NCI-H1105 (cell line): ENCODE measurements at regions not wholly inside any gene's neighbourhood (a gene's known extent, or its start where the extent isn't known, plus 50 kb on each side); places are given as distances from the start of the nearest gene placed in this dataset.

Experiments used
- DNase-seq: peaks from one replicate; lab custom pipeline; 2025; lab: John Stamatoyannopoulos, UW

DNA sequence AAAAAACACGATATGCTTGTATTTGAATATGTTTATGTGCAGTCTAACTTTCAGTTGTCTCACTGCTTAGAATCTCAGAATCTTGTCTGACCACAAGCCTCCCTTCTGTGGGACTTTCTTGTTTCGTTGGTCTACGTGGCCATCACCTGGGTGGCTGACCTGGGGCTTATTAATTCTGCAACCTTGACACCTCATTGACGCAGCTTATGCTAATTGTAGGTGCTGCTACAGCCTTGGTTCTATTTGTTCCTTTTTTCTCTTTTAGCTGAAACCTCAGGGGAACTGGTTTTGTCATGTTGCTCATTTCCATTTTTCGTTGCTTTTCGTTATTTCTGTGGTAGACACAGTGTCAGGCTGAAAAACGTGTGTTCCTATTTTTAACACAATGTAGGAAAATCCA lies 273.7 kb downstream of the SLC4A3 start:
- DNase-seq: no peak

DNA sequence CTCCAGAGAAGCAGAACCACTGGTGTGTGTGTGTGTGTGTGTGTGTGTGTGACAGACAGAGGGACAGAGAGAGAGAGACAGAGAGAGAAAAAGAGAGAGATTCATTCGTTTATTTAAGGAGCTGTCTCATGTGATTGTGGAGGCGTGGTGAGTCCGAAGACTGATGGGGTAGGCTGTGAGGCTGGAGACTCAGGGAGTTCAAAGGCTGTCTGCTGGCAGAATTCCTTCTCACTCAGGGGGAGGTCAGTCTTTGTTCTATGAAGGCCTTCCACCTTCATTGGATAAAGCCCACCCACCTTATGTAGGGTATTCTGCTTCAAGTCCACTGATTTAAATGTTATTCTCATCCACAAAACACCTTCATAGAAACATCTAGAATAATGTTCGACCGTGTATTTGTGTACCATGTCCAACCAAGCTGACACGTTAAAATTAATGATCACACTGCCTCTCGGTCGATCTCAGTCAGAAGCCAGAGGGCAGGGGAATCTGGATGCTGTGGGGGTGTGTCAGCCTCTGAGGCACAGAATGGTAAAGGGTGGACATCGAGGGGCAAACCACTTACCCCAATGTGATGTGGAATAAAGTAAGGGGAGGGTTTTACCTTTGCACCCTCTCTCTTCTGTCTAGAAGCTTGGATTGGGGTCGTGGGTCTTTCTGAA lies 275.6 kb downstream of the SLC4A3 start:
- no peak for DNase-seq

DNA sequence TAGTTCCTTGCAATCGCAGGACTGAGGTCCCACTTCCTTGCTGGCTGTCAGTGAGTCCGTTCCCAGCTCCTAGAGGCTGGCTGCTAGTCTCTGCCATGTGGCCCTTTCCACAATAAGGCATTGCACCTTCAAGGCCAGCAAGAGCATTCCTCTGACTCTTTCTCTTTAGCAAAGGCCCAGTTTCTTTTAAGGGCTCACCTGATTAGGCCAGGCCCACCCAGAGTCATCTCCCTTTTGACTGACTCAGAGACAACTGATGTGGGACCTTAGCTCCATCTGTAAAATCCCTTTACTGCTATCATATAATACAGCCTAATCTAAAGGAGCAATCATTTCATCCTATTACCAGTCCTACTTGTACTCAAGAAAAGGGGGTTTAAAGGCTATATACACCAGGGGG lies 278.2 kb downstream of the SLC4A3 start:
- no peak for DNase-seq

DNA sequence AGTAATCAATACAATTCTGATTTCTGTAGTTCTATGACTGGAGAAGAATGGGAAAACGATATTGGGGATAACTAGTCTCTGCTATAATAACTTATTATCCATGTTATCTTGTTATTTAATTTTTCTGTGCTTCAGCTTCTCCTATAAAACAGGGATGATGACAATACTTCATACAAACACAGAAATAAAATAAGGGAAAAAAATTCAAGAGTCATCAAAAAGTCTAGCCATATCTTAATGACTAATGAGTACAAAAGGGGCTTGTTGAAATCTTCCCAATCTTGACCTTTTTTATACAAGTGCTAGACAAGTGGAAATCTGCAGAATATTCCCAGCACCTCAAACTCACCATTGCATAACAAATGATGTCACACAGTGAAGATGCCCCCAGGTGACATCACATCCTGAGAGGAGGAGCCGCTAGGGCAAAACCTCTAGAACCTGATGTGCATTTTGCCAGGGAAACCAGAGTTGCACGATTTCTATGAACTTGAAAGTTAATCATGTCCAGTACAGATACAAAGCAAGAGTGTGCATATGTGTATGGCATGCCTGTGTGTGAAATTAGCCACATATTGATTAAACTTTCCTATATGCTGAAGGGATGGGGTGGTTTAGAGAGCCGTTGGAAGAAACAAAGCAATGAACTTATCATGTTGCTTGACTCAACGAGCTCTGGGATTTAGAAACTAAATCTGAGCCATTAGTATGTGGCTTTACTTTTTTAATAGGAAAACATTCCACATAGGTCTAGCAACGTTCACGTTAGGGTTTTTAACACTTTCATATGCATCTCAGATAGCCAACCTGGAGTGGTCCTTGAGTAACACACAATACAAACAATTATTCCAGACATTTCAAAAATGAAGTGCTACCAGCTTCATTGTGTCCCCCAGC lies 278.9 kb downstream of the SLC4A3 start:
- no peak for DNase-seq

DNA sequence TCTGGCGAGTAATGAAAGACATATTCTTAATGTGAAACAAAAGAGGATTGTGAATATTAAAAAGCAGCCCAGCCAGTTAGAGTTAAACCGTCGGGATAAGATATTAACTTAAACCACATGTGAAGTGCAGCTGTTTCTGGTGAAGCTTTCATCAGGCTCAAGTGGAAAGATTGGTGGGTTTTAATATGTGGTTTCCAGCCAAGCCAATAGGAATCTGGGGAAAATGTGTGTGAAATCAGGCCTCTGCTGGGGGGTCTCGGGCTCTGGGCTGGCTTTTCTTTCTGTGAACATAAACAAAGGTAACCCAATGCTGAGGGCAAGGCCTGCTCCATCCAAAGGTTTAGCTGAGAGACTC lies 279.6 kb downstream of the SLC4A3 start:
- no peak for DNase-seq

DNA sequence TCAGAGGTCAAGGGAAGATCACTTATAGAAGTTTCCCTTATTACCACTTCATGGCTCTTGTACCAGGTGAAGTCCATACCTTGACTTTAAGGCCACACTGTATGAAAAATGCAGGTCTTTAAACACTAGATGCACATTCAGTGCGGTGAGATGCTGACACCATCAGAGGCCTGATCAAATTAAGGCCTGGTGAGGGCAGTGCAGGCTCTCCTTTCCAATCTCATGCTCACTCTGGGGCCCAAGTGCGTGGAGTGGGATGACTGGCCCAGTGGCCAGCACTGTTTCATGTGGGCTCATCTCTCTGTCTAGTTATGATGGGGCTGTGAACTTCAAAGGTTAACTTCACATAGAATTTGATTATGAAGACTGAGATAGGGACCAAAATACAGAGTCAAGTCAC lies 281.1 kb downstream of the SLC4A3 start:
- DNase-seq: no peak

DNA sequence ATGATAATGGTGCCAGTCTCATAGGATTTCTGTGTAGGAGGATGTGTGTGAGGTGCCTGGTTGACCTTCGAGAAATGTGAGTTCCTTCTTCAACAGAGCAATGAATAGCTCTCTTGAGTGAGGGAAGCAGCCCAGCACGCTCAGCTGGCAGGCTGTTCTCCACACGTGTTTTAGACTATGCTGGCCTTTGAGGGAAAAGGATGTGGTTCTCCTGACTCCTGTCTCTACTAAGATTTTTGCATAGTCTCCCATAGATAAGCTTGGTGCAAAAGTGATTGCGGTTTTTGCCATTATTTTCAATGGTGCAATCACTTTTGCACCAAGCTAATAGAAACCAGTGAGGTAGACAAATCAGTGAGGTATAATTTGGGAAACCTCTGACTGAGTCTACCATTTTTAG lies 284.1 kb downstream of the SLC4A3 start:
- no peak for DNase-seq

DNA sequence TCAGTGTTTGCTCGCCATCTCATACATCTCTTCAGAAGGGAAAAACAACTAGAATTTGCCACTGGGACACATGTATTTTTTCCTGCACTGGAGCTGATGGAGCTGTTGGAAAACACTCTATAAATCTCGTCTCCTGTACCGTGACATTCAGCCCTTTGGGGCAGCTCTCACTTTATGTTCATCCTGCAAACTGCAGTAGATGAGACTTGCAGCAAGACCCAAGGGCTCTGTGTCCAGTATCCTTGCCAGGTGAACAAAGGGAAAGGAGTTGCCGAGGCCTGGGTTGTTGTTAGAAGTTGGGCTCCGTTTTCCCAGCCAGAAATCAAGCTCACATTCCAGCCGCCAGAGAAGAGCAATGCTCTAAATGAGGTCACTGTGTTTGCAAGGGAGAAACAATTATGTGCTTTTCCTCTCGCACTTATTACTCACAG lies 285.1 kb downstream of the SLC4A3 start:
- DNase-seq: no peak

DNA sequence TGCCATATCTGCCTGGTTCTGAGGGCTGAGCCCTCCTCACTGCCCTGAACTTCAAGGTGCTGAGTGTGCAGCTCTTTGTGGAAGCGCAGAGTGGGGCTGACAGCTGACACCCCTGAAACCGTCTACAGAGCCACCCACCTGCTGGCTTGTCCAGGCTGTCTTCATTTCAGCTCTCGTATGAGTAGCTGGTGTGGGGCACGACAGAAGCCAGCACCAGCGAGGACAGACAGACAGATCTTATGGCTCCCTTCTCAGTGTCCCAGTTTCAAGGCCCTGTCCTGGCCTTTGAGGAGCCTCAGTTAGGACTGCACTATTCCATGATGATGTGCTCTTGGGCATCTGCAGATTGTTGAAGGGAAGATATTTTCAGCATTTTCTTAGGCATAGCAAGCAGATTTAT lies 287.1 kb downstream of the SLC4A3 start:
- DNase-seq: no peak

DNA sequence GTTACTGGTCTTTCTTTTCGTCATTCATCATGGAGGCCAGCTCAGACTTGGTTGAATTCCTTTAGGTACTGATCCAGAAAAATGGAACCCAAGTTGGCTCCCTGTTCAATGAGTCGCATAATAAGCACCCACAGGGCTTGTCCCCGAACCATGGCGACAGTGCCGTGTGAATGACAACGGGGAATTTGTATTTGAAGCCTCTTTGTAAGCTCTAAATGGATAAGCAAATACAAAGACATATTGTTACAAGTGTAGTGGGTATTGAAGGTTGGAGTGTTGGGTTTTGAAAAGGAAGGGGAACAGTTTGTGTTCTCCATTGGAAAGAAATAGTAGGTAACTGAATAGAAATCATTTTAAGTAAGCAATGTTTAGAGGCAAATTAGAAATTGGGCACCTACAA lies 288.9 kb downstream of the SLC4A3 start:
- no peak for DNase-seq

DNA sequence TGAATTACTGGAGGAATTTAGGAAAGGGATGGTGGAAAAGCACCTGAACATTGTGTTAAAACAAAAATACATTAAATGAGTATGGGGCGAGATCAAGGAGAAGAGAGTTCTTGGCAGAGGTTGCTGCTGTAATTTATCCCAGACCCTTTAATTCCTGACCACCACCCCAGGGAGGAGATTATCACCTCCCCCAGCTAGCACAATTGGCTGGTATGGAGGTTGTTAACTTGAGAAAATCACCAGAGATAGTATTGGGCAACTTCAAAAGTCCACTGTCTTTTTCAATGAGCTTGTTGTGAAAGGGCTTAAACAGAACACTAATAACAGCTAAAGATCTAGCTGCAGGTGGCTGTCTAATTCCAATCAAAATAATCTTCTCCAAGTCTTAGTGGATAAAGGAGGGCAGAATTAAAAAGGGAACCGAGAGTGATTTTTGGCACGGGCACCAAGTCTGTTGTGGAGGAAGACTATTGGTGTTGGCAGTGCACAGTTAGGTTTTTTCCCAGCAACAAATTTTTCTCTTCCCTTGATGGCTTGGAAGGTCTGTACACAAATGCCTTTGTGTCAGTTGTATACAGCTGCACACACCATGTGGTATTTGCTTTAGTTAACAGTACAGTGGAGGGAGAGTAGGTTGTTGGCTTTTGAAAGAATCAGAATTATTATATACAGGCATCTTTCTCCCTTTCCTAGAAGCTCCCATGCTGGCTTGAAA lies 289.5 kb downstream of the SLC4A3 start:
- DNase-seq: no peak

DNA sequence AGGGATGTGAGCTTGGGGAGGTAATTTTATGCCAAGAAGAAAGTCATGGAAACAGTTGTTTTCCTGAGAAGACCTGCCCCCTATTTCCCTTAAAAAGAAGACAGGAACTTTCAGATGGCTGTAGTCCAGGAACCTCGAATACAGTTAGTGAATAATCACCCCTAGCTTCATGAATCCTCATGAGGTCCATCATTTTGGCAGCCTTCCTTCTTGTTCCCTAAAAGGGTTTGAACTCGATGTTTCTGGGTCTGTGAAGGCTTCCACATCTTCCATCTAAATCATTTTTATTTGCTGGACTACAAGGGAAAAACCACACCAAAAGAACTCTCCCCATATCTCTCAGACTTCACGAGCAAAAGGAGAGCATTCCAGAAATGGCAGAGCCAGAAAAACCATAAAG lies 290.8 kb downstream of the SLC4A3 start:
- no peak for DNase-seq

DNA sequence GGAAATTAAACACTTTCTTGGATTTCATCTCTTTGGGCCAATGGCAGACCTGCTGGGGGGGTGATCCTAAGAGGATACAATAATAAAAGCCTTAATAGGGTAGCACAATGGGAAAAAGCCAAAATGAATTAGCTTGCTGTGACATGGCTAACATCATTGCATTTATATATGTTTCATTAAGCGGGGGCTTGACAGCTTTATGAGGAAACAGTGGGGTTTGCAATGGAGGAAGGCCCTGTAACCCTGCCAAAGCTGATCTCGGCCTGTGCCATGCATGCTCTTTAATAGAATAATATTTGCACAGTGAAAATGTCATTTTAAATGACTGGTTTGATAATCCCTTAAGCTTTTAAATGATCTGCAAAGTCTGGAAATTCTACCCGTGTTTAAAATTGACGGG lies 291.5 kb downstream of the SLC4A3 start:
- DNase-seq: no peak

DNA sequence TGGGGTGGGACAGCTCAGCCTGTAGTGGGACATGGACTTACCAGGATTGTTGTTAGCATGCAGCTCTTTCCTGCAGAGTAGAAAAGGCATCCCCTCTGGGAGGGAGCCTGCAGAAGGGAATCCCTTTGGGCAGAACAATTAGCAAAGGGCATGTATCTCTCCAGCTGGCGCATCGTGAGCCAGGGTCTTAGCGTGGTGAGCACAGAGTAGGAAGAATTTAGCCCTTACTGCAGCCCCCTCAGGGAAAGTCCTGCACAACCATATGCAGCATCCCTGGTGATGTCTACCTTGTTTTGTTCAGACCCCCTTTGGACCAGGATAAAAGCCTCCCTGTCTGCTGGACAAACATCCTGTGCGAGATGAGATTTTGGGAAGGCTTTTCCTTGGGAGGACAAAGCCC lies 292.1 kb downstream of the SLC4A3 start:
- DNase-seq: no peak

DNA sequence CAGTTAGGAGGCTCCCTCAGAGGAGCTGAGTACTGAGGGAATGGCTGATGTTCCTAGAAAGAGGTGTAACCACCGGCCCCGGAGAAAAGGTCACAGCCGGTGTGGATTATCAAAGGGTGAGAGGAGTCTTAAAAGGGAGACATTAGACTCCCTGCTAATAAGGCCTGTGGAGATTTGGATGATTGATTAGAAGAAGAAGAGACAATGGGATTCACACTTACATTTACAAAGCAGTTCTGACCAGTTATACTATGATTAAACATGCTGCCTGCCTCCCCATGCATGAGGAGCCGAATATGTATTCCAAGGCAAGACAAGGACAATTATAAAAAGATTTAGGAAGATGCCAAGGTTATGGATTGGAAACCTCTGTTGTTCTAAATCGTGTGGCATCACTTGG lies 302.4 kb downstream of the SLC4A3 start:
- DNase-seq: no peak

DNA sequence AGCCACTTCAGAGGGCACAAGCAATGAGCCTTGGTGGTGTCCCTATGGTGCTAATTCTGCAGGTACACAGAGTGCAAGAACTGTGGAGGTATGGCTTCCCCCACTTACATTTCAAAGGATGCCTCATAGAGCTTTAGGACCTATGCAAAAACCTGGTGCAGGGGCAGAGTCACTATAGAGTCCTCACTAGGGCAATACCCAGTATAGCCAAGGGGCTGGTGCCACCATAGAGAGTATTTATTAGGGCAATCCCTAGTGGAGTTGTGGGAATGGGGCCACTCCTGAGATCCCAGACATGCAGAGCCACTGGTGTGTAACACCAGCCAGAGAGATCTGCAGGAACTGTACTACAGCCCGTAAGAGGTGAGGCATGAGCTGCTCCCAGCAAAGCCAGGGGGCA lies 312.2 kb downstream of the SLC4A3 start:
- DNase-seq: no peak

DNA sequence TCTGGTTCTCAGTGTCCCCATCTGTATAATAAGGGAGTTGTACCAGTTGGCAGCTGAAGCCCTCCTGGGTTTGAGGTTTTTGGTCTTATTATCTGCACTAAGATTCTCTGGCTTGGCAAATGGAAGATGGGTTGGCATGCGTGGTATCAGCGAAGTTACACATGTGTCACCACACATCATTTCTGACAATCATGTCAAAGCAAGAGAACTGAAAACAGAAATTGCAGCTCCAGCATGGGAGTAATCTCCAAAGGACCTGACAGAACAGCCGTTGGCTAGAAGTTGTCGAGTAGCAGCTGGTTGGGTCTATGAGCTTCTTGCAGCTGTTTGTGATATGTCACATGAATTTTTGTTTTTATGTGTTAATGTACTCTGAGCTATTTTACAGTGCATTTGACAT lies 317.4 kb downstream of the SLC4A3 start:
- DNase-seq: no peak

DNA sequence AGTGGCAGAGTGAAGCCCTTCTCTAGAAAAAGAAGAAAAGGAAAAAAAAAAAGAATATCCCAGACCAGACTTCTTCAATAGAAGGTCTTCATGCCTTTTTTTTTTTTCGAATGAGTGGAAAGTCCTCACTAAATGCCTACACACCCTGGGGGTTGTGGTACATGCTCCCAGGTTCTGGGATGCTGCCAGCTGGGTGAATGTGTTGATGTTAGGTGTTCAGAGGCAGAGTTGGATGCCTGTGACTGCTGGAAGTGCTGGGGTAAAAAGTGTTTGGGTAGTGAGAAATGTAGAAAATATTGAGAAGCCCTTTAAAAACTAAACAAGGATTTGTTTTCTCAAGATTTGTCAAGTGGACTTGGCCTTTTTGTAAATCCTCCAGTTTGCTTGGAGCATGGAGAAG lies 318.6 kb downstream of the SLC4A3 start:
- DNase-seq: no peak

DNA sequence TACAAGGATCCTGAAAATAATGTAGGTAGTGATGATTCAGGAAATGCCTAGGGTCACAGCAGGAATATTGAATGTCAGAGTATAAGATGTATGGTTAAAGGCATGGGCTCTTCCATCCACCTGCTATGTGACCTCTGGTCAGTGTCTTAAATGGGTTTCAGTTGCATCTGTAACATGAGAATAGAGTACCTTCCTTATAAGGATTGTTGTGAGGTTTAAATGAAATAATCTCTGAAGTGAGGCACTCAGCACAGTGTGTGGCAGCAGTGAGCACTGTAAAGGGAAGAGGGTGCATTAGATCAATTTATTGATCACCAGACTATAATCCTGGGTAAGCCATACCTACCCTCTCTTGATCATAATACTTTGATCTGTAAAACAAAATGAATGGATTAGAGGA lies 319.1 kb downstream of the SLC4A3 start:
- DNase-seq: no peak

DNA sequence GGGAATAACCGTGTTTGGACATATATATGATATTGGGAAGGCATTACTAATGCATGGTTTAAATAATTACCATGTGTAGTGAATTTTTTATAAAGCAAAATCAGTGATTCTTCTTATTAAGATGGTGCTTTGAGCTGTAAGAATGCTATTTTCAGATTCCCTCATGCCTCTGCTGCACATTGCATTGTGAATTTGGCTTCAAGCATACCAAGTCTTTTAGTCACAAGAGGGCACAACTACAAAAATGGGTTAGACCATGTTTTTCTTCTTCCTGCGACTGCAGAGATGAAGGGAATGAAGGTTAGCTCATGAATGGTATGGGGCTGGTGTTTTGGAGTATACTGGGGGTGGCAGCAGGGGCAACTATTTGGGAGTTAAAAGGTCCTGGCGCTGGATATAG lies 320.1 kb downstream of the SLC4A3 start:
- DNase-seq: no peak

DNA sequence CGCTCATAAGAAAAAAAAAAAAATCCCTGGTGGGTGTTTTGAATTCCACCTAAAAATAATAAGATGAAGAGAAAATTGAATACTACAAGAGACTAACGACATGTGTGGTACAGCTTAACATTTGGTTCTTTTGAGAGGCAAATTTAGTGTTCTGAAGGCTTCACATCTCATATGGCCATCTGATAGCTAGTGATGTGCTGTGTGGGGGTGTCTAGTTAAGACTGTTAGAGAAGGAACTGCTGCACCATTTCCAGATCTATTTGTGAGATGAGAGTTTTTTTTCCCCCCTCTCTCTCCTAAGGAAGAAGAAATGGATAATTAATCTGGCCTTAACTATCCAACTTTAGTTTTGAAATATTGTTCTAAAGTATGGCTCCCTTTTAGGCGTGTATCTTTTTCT lies 321.6 kb downstream of the SLC4A3 start:
- no peak for DNase-seq

DNA sequence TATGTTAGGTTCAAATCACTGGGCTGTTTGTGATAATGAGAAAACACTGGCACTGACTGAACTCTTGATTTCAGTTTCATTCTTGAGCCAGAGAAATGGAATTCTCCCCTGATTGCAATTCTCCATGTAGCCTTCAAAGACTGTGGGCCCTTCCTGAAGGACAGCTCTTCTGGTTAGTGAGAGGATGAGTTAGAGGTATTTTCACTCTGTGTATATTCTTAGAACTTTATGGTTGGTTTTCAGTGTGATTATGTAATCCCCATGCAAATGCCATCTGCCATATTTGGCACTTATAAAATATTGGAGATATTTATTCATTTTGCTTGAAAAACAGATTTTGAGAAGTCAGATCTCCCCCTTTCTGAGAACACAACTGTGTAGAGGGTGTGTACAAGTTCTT lies 323.7 kb downstream of the SLC4A3 start:
- no peak for DNase-seq

DNA sequence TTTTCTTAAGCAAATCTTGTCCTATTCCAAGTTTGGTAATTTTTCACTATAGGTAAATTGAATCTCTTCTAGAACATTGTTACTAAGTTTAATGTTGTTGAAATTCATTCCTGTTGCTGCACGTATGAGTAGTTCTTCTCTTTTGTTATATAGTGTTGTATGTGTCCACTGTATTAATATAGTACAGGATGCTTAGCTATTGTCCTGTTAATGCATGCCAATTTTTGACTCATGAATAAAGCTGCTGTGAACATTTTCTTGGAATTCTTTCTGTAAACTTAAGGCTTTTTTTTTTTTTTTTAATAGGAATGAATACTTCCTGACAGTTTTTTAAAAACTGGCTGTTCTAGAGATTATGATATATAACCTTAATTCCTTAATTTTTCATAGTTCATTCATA lies 326.9 kb downstream of the SLC4A3 start:
- no peak for DNase-seq
